ENCODE measurements at regions not wholly inside any gene's neighbourhood (a gene's known extent, or its start where the extent isn't known, plus 50 kb on each side); places are given as distances from the start of the nearest gene placed in this dataset.
A peak's percentile ranks its signal among the peaks of the same experiment; 100 is the strongest.

DNA sequence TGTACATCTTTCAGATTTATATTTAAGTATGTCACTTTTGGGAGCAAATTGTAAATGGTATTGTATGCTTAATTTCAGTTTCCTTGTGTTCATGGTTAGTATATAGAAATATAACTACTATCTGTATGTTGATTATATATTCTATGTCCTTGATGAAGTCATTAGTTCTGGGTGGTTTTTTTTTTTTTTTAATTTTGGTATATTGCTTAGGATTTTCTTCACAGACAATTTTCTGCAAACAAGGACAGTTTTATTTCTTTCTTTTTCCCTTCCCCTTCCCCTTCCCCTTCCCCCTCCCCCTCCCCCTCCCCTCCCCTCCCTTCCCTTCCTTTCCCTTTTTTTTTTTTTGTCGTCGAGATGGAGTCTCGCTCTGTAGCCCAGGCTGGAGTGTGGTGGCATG lies 430.0 kb downstream of the TYW1 start:
- no peak for DNase-seq

DNA sequence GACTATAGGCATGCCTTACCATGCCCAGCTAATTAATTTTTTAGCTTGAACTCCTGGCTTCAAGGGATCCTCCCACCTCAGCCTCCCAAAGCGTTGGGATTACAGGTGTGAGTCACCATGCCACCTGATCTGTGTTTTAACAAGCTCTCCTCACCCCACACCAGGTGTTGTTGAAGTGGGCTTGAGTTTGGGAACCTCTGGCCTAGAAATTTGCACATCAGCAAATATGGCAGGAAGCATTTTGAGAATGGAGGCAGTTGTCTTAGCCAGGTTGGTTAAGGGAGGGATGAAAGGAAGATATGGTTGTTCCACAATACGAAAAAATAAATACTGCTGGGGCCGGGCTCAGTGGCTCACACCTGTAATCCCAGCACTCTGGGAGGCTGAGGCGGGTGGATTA lies 433.1 kb downstream of the TYW1 start:
- DNase-seq = no peak

DNA sequence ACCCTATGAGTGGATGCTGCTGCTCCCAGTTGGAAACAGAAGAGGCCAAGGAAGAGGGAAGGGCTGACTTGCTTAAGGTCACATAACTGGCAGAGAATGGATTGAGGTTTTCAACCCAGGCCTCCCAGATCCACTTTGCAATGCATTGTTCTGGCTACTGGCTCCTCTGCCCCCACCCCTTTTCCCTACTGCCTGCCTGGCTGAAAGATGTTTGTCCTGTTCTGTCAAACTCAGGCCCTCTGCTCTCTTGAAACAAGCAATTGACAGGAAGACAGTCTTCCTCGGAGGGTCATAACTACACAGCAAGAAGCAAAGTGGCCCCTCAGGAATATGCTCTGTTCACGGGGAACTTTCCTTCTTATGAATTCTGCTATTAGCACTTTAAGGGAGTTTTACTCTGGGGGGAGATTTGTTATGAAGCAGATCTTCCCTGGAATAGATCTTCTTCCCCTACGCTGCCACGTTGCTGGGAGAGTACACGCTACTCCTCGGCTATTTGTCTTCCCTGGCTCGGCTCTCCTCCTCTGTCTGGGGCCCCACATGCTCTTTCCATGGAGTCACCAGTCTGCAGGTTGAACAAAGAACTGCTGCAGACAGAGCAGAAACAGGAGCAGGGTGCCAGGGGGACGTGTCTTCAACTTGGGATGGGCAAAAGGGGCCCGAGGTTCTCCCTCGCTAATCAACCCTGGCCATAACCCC lies 436.1 kb downstream of the TYW1 start:
- no peak for DNase-seq

DNA sequence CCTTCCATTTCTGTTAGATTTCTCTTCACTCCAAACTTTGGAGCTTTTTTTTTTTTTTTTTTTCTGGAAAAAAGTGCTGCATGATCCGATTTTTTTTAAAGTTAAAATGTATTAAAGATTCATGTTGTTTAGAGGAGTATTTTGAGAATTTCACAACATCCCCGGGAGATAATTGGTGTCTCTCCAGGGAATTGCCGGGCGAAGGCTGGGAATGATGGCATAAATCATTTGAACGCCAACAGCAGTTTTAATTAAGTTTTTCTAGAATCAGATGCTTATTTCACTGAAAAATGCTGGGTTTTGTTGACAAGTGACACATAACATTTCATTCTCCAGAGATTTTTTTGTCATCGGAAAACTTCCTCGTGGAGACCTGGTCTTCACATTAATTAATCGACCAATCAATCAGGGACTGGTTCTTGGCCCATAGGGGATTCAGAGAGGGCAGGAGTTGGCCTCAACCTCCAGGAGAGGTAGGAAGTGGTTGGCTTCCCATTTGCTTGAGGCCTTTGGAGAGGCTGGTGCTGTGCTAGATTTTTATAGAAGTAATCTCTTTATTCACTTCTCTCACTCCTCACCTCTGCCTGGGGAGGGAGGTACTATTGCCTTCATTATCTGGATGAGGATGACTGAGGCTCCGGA lies 439.4 kb downstream of the TYW1 start:
- DNase-seq = peak; percentile 20

DNA sequence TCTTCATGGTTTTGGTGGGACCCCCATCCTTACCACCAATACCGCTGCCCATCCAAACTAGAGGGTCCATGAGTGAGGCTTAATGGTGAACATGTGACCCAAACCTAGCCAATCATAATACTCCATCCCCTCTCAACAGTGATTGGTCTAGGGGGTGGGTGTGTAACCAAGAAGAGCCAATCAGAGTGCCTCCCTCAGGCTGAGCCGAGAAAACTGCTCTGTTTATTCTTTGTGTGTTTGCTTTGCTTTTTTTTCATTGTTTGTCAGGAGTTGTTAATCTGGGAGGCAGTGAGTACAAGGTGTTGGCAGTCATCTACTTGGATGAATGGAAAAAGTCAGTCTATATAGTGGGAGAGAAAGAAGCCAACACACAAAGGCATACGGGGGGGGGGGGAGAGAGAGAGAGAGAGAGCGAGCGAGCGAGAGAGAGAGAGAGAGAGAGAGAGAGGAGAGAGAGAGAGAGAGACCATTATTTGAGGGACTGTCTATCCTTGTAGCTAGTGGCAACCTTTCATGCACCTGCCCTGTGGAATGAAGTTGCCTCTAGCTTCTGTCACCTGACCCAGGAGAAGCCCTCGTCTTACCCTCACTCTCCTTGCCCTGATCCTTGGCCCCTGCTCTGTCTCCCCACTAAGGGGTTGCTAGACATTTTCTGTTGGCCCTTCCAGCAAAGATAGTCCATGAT lies 441.7 kb downstream of the TYW1 start:
- DNase-seq = no peak

DNA sequence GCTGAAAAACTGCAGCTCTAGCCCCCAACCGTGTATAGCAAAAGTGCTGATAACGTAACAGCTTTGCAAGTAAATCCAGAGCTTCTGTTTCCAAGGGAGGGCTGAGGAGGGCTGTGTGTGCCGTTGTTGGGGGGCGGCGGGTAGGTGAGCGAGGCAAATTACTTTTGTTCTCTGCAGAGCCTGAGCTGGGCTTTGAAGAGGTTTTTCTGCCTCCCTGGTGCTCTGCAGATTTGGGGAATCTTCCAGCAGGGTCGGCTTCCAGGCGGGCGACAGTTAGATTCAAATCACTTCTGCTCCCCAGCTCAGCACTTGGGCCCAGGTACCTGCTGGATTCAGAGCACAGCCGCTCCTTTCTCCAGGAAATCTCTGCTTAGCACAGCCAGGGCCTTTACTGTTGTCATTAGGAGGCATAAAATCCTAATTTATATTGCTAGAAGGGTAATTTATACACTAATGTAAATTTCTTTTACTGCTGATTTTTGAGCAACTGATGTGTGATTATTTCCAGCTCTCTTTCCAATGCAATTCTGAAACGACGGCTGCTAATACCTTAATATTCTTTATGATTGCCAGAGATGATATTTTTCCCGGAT lies 442.4 kb downstream of the TYW1 start:
- DNase-seq = no peak

DNA sequence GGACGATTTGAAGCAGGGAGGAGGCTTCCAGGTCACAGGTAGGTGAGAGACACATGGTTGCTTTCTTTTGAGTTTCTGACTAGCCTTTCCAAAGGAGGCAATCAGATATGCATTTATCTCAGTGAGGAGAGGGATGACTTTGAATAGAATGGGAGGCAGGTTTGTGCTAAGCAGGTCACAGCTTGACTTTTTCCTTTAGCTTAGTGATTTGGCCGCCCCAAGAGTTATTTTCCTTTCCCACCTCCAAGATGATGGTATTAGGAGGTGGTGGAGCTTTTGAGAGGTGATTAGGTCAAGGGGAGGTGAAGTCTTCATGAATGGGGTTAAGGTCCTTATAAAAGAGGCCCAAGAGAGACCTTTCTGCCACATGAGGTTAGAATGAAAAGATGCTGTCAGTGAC lies 443.7 kb downstream of the TYW1 start:
- DNase-seq = no peak

DNA sequence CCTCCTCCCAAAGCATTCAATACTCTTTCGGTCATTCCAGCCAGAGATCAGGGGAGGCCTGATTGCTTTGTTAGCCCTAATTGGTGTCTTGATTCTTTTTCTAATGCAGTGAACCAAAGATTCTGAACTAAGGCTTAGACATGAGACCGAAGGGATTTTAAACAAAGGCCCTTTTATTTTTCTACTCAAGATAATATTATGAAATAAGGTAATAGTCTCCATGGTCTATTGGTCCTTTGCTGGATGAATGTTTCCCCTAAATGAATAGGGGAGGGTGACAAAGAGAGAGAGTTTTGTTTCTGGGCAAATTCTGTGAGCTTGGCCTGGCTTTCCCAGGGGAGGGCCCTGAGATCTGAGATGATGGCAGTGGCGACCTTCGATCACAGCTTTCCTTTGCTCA lies 449.1 kb downstream of the TYW1 start:
- DNase-seq = no peak

DNA sequence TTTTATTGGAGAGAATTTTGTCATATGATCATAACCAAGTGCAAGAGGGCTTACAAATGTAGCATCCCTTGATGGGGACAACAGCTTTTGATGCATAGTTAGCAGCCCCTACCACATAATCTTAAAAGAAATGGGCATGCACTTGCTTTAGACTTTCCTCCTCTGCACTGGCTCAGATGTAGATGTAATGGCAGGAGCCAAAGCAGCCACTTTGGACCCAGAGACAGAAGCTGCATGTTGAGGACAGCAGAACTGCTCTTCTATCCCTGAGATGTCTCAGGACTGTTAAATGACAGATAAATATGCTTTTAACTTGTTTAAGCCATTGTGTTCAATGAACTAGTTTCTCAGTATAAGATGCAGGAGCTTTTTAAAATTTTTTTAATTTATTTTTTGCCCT lies 450.7 kb downstream of the TYW1 start:
- DNase-seq = no peak

DNA sequence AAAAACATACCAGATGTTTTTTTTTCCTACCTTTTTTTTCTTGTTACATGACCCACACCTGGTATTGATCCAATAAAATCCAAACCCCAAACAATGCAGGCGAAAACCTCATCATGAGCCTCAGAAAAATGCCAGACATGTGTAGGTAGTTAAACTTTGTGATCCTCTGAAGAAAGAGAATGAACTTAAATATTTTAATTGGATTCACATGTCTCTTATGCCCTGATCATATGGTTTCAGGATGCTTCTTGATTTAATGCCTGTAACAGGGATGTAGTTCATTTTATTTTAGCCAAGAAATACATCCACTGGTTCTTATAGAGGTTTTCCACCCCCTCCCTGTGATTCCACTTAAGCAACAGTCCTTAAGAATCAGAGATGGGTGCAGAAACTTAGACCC lies 451.6 kb downstream of the TYW1 start:
- no peak for DNase-seq

DNA sequence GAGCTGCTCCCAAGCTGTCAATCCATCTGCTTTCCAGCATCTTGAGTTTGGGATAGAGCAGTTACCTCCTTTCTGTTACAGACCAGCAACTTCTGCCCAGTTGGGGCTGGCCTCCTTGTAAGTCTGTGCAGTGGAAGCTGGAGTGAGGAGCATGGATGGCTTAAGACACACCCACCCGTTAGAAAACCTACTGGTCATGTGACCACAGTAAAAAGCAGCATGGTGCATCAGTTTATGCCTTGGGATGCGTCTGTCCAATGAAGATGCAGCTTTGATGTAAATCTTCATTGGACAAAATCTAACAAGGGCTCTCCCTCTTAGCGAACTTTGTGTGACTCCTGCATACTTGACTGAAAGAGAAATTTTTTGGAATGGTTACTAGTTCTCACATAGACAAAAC lies 453.5 kb downstream of the TYW1 start:
- DNase-seq = no peak

DNA sequence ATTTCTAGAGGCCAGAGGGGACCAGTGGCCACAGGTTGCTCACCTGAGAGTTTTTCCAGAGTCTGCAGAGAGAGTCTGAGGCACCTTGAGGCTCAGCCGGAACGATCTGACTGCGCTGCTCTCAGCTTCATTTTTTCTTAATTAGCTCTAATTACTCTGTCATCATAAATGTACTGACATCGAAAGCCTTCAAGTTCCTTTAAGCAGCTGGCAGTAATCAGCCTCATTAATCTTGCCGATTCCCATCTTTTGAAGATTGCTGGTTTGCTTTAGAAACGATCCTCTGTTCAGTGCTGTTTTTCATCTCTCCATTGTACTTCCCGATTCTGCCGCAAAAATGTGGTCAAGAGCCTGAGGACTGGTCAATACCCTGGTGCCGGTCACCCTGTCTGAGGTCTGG lies 454.7 kb downstream of the TYW1 start:
- no peak for DNase-seq

DNA sequence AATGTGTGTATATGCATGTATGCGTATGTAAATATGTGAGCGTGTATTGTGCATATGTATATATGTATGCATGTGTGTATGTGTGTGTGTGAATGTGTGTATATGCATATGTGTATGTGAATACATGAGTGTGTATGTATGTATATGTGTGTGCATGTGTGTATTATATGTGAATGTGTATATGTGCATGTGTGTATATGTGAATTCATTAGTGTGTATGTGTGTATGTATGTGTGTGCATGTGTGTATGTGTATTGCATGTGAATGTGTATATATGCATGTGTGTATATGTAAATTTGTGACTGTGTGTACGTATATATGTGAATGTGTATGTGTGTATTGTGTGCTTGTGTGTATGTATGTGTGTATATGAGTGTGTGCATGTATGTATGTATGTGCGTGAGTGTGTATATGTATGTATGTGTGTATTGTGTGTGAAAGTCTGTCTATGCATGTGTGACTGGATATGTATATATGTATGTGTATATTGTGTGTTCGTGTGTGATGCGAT lies 455.9 kb downstream of the TYW1 start:
- DNase-seq = no peak

DNA sequence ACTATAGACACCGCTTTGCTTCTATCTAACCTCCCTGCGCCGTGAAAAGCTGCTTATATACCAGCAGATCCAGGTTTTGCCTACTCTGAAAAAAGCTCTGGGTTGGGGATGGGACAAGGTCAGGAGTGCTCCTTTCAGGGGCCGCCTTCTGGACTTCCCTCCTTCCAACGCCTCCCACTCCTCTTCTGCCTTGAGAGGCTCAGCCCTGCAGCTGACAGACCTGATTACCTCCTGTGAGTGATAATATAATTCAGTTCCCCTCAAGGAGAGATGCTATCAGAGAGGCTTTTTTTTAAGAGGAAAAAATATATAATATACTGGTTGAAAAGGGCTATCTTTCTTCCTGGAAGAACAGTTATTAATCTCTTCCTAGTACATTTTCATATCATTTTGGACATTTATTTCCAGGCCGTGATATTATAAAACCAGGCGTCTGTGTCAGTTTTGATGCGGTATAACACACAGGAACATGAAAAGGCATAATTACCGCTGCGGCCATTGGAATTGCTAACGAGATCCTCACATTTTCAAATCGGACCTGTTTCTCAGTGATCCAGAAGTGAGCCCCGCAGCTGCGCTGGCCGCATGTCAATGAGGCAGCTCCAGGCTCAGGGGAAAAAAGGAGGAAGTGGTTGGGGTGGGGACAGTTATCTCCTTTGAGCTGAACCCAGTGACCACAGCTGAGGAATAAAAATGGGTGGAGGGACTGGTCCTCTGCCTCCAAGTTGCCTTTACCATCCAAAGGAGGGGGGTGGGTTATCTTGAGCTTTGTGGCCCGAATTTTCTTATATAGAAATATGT lies 457.1 kb downstream of the TYW1 start:
- no peak for DNase-seq

DNA sequence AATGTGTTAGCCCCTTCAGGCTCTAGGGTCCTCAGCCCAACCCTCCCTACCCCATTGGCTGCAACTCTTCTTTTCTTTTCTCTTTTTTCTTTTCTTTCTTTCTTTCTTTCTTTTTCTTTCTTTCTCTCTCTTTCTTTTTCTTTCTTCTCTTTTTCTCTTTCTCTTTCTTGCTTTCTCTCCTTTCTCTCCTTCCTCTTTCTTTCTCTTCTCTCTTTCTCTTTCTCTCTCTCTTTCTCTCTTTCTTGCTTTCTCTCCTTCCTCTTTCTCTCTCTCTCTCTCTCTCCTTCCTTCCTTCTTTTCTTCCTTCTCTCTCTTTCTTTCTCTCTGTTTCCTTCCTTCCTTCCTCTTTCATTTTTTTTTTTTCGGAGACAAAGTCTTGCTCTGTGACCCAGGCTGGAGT lies 458.9 kb downstream of the TYW1 start:
- no peak for DNase-seq

DNA sequence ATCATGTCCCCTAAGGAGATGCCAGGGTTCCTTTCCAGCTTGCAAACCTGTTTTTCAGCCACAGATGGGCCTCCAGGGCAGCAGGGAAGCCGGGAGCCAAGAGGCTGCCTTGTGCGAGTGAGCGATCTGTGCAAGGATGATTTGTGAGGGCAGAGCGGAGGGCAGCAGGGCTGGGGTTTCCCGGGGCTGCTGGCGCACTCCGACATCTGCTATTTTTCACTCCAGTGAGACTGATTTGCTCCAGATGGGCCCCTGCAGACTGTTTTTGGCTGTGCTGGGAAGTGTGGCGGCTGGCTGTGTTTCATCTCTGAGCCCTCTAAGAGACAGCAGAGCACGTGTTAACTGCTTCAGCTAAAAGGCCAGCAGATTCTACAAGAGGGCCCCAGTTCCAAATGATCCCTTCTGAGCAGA lies 466.2 kb downstream of the TYW1 start:
- peak; percentile 98 for DNase-seq

DNA sequence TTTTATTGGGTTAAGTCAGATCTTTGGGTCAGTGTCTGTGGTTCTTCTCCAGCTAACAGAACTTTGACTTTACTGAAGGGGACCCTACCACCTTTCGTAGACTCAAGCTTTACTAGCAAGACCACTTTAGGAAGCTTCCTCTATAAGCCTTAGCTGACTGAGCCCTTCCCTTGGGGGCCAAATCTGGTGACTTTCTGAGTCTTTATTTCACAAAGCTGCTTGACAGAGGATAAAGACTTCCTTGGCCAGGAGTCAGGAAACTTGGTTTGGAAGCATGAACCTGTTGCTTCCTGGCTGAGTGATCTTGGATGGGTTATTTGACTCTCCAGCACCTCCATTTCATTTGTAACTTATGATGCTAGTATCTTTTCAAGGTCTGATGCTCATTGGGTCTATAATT lies 466.7 kb downstream of the TYW1 start:
- DNase-seq = no peak

DNA sequence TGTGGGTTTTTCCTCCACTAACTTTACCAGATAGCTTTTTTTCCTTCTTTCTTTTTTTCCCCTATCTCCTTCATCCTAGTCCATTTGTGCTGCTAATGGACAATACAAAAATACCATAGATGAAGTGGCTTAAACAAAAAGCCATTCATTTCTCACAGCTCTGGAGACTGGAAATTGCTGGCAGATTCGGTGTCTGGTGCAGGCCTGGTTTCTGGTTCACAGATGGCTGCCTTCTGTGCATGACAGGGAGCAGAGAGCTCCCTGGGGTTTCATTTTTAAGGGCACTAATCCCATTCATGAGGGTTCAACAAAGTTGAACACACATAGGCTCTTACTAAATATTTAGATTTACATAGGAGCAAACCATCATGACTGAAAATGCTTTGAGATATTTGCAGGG lies 467.4 kb downstream of the TYW1 start:
- no peak for DNase-seq

DNA sequence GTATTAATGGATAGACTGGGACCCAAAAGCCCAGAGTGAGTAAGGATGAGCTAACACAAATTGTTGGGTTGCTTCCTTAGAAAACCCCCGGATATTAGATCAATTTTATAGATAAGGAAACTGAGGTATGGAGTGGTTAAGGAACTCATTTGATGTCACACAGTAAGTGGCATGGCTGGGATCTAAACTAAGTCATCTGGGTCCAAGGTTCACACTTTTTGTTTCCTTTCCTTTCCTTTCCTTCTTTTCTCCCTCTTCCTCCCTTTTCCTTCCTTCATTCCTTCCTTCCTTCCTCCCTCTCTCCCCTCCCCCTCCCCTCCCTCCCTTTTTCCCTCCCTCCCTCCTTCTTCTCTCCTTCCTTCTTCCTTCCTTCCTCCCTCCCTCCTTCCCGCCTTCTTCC lies 469.5 kb downstream of the TYW1 start:
- no peak for DNase-seq

DNA sequence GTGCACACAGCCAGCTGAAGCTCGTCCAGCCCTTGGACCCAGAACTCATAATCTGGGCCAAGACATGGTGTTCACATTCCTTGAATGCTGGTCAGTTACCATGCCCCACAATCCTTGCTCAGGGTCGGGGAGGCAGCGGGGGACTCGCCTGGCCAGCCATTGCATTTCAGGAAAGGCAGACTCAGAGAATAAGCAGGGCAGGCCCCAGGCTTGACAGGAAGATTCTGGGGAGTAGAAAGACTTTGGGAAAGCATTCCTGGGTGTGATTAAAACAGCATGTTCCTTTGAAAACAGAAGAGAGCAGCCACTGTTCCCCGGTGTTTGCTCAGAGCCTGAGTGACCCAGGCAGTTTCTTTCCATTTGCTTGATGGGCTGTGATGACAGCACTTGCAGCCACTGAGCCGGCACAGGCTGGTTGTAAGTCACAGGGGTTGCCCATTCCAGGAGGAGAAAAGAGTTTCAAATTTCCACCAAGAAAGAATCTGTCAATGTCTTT lies 473.7 kb downstream of the TYW1 start:
- no peak for DNase-seq

DNA sequence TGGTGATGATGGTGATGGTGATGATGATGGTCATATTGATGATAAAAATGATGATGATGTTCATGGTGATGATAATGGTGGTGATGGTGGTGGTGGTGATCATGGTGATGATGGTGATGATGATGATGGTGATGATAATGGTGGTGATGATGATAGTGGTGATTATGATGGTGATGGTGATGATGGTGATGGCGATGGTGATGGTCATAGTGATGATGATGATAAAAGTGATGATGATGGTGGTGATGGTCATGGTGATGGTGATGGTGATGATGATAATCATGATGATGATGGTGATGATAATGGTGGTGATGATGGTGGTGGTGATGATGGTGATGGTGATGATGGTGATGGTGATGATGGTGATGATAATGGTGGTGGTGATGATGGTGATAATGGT lies 478.7 kb downstream of the TYW1 start:
- no peak for DNase-seq

DNA sequence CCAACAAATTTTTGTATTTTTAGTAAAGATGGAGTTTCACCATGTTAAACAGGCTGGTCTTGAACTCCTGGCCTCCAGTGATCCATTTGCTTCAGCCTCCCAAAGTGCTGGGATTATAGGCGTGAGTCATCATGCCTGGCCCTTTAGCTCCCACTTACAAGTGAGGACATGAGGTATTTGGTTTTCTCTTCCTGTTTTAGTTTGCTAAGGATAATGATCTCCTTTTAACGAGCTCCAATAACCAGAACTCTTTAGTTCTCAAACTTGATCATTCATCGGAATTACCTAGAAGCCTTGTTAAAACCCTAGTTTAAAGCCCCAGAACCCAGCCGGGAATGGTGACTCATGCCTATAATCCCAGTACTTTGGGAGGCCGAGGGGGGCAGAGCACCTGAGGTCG lies 481.4 kb downstream of the TYW1 start:
- no peak for DNase-seq

DNA sequence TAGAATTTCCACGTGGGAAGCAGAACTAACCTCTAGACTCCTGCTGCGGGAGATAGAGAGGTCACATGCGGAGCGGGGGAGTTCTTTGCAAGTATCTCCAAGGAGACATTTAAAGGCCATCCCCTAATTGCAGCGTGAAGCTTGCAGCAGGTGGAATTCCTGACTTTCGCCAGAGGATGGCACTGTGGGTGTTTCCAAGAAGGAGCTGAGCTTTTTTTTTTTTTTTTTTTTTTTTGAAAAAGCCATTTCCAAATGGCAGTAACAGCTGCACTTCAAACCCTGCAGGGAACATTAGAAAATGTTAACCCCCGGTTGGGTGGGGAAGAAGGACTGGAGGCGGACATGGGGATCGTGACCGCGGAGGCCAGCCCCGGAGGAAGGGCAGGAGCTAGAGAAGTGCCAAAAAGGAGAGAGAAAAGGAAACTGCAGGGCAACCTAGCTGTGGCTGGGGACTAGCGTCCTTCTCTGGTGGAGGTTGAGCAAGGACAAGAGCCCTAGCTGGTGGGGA lies 487.7 kb downstream of the TYW1 start:
- DNase-seq = peak; percentile 93

Measured in NCI-H2171 (cell line).